Activated CD4-positive, alpha-beta T cell treated with anti-CD3 and anti-CD28 coated beads, Interleukin-2, amount 10 ng/mL, durations not matched to agents 7 days and 5 days (primary cell): ENCODE measurements at regions not wholly inside any gene's neighbourhood (a gene's known extent, or its start where the extent isn't known, plus 50 kb on each side); places are given as distances from the start of the nearest gene placed in this dataset.
"Not testable (repeated sequence)": the region's sequence is repeated elsewhere in the genome, so short reads cannot be mapped to it uniquely, and the experiment has no call there.

Source experiments
- CTCF ChIA-PET: fragments of 350-600 bp; sonication (Branson Sonifier 250); formaldehyde crosslinking; loops from one replicate; lab custom pipeline; 2021; ENCODE audit warnings: antibody characterized with exemption; lab: Charles Lee
- POLR2A ChIA-PET: fragments of 350-600 bp; sonication (Branson Sonifier 250); formaldehyde crosslinking; loops from one replicate; lab custom pipeline; 2021; ENCODE audit warnings: antibody characterized with exemption; lab: Charles Lee
- DNase-seq: peaks from one replicate; pipeline ENCODE4 v3.0.0-alpha.2; 2020
- H3K27ac Mint-ChIP-seq: one replicate; pipeline ENCODE4 v1.8.0; 2021; ENCODE audit warnings: mild to moderate bottlenecking, moderate library complexity, mixed read lengths
- H3K27me3 Mint-ChIP-seq: one replicate; pipeline ENCODE4 v1.8.0; 2021; ENCODE audit warnings: mixed read lengths
- H3K36me3 Mint-ChIP-seq: one replicate; pipeline ENCODE4 v1.8.0; 2021; ENCODE audit warnings: low read depth, mixed read lengths
- H3K4me1 Mint-ChIP-seq: one replicate; pipeline ENCODE4 v1.8.0; 2021; ENCODE audit warnings: mixed read lengths
- H3K4me3 Mint-ChIP-seq: one replicate; pipeline ENCODE4 v1.8.0; 2021; ENCODE audit warnings: mild to moderate bottlenecking, moderate library complexity, mixed read lengths
- H3K9me3 Mint-ChIP-seq: one replicate; pipeline ENCODE4 v1.8.0; 2021; ENCODE audit warnings: mixed read lengths

- ChIA-PET POLR2A (no interaction called here), CTCF (no interaction called here)
Observed at GRCh38 chr1:199832451-199832850, 195.1 kb upstream of the NR5A2 start.

GRCh38 chr1:199834711-199835110 lies 192.8 kb upstream of the NR5A2 start:
- POLR2A ChIA-PET: no interaction called here
- Mint-ChIP-seq H3K4me3 (no peak overlapping the region), H3K36me3 (no peaks in the 10 kb centered on the region), H3K9me3 (no peaks in the 10 kb centered on the region), H3K27ac (no peak overlapping the region), H3K27me3 (peaks cover 3% of the 10 kb centered on the region), H3K4me1 (peaks cover 4% of the 10 kb centered on the region)
- no peak for DNase-seq
- CTCF ChIA-PET: no interaction called here

More at GRCh38 chr1:199832451-199832850, 195.1 kb upstream of the NR5A2 start:
- Mint-ChIP-seq H3K36me3 (no peaks in the 10 kb centered on the region), H3K4me3 (no peak overlapping the region), H3K27ac (no peak overlapping the region), H3K27me3 (peaks cover 5% of the 10 kb centered on the region), H3K4me1 (peaks cover 4% of the 10 kb centered on the region), H3K9me3 (no peaks in the 10 kb centered on the region)
- no peak for DNase-seq

GRCh38 chr1:199836430-199836829 lies 191.1 kb upstream of the NR5A2 start:
- Mint-ChIP-seq H3K27ac (no peak overlapping the region), H3K27me3 (peaks cover 2% of the 10 kb centered on the region), H3K9me3 (no peaks in the 10 kb centered on the region), H3K4me3 (no peak overlapping the region), H3K36me3 (no peaks in the 10 kb centered on the region), H3K4me1 (peaks cover 4% of the 10 kb centered on the region)
- POLR2A ChIA-PET: no interaction called here
- no peak for DNase-seq
- CTCF ChIA-PET: no interaction called here

GRCh38 chr1:199837321-199837720 lies 190.2 kb upstream of the NR5A2 start:
- ChIA-PET CTCF (no interaction called here), POLR2A (no interaction called here)
- peaks cover 2% of the 10 kb centered on the region for H3K27me3 Mint-ChIP-seq
- H3K4me3 Mint-ChIP-seq: no peak overlapping the region
- no peaks in the 10 kb centered on the region for H3K9me3 Mint-ChIP-seq
- DNase-seq: no peak
- peaks cover 4% of the 10 kb centered on the region for H3K4me1 Mint-ChIP-seq
- H3K27ac Mint-ChIP-seq: no peak overlapping the region
- no peaks in the 10 kb centered on the region for H3K36me3 Mint-ChIP-seq

GRCh38 chr1:199839608-199840007 lies 187.9 kb upstream of the NR5A2 start:
- H3K4me3 Mint-ChIP-seq, POLR2A ChIA-PET, H3K4me1 Mint-ChIP-seq, H3K36me3 Mint-ChIP-seq, H3K27ac Mint-ChIP-seq, H3K9me3 Mint-ChIP-seq, H3K27me3 Mint-ChIP-seq, DNase-seq, CTCF ChIA-PET: not testable (repeated sequence)

GRCh38 chr1:199843096-199843495 lies 184.4 kb upstream of the NR5A2 start:
- H3K27me3 Mint-ChIP-seq, H3K4me1 Mint-ChIP-seq, CTCF ChIA-PET, H3K36me3 Mint-ChIP-seq, DNase-seq, POLR2A ChIA-PET, H3K9me3 Mint-ChIP-seq, H3K27ac Mint-ChIP-seq, H3K4me3 Mint-ChIP-seq: not testable (repeated sequence)

GRCh38 chr1:199843861-199844260 lies 183.6 kb upstream of the NR5A2 start:
- Mint-ChIP-seq H3K4me3 (no peak overlapping the region), H3K27ac (no peak overlapping the region), H3K27me3 (no peaks in the 10 kb centered on the region), H3K9me3 (no peaks in the 10 kb centered on the region), H3K4me1 (no peaks in the 10 kb centered on the region), H3K36me3 (no peaks in the 10 kb centered on the region)
- CTCF ChIA-PET: no interaction called here
- POLR2A ChIA-PET: no interaction called here
- no peak for DNase-seq

GRCh38 chr1:199847021-199847420 lies 180.5 kb upstream of the NR5A2 start:
- Mint-ChIP-seq H3K4me1 (no peaks in the 10 kb centered on the region), H3K27ac (no peak overlapping the region), H3K27me3 (peaks cover 2% of the 10 kb centered on the region), H3K4me3 (no peak overlapping the region), H3K9me3 (no peaks in the 10 kb centered on the region), H3K36me3 (no peaks in the 10 kb centered on the region)
- ChIA-PET POLR2A (no interaction called here), CTCF (no interaction called here)
- DNase-seq: no peak

- no peaks in the 10 kb centered on the region for H3K9me3 Mint-ChIP-seq
- no peaks in the 10 kb centered on the region for H3K4me1 Mint-ChIP-seq
- ChIA-PET POLR2A (no interaction called here), CTCF (interaction anchor here (0.7 kb wide), 1 partner anchor 374 kb away, joined by 3 read pairs; no protein-coding TSS in a partner anchor)
- H3K4me3 Mint-ChIP-seq: no peak overlapping the region
- peaks cover 7% of the 10 kb centered on the region for H3K27me3 Mint-ChIP-seq
- H3K36me3 Mint-ChIP-seq: no peaks in the 10 kb centered on the region
- no peak overlapping the region for H3K27ac Mint-ChIP-seq
- no peak for DNase-seq
Observed at GRCh38 chr1:199851439-199852140, 175.9 kb upstream of the NR5A2 start.

GRCh38 chr1:199854686-199855321 lies 172.7 kb upstream of the NR5A2 start:
- Mint-ChIP-seq H3K36me3 (no peaks in the 10 kb centered on the region), H3K27ac (no peak overlapping the region), H3K4me3 (no peak overlapping the region), H3K27me3 (peaks cover 10% of the 10 kb centered on the region), H3K4me1 (peaks cover 4% of the 10 kb centered on the region), H3K9me3 (no peaks in the 10 kb centered on the region)
- ChIA-PET CTCF (no interaction called here), POLR2A (no interaction called here)
- DNase-seq: no peak

GRCh38 chr1:199855580-199855979 lies 171.9 kb upstream of the NR5A2 start:
- no peaks in the 10 kb centered on the region for H3K36me3 Mint-ChIP-seq
- ChIA-PET CTCF (no interaction called here), POLR2A (no interaction called here)
- H3K4me3 Mint-ChIP-seq: no peak overlapping the region
- no peak for DNase-seq
- H3K27me3 Mint-ChIP-seq: peaks cover 10% of the 10 kb centered on the region
- peaks cover 4% of the 10 kb centered on the region for H3K4me1 Mint-ChIP-seq
- H3K27ac Mint-ChIP-seq: no peak overlapping the region
- no peaks in the 10 kb centered on the region for H3K9me3 Mint-ChIP-seq

- H3K4me1 Mint-ChIP-seq: peaks cover 4% of the 10 kb centered on the region
- DNase-seq: no peak
- peaks cover 10% of the 10 kb centered on the region for H3K27me3 Mint-ChIP-seq
- no peak overlapping the region for H3K4me3 Mint-ChIP-seq
- POLR2A ChIA-PET: no interaction called here
- no peak overlapping the region for H3K27ac Mint-ChIP-seq
- CTCF ChIA-PET: no interaction called here
- H3K36me3 Mint-ChIP-seq: no peaks in the 10 kb centered on the region
- H3K9me3 Mint-ChIP-seq: no peaks in the 10 kb centered on the region
Observed at GRCh38 chr1:199856216-199856780, 171.2 kb upstream of the NR5A2 start.

- no peaks in the 10 kb centered on the region for H3K9me3 Mint-ChIP-seq
- peaks cover 11% of the 10 kb centered on the region for H3K27me3 Mint-ChIP-seq
- ChIA-PET CTCF (no interaction called here), POLR2A (no interaction called here)
- H3K4me1 Mint-ChIP-seq: peaks cover 4% of the 10 kb centered on the region
- H3K27ac Mint-ChIP-seq: no peak overlapping the region
- no peaks in the 10 kb centered on the region for H3K36me3 Mint-ChIP-seq
- no peak overlapping the region for H3K4me3 Mint-ChIP-seq
- DNase-seq: no peak
Observed at GRCh38 chr1:199857108-199857507, 170.4 kb upstream of the NR5A2 start.
